PC-3 (cell line): ENCODE measurements at regions not wholly inside any gene's neighbourhood (a gene's known extent, or its start where the extent isn't known, plus 50 kb on each side); places are given as distances from the start of the nearest gene placed in this dataset.

Source experiments
- ATAC-seq: fragments of 200-7000 bp; cut with Tn5 transposase; 2 replicates; pipeline ENCODE4 v1.9.1; 2020; ENCODE audit warnings: mild to moderate bottlenecking, moderate library complexity
- BruUV-seq: library from RNA; stranded (reverse); fragments of 400-500 nt; replicated peaks from 2 replicates; lab custom pipeline; 2021; lab: Mats Ljungman, UMichigan
- CTCF ChIA-PET: fragments of 300-600 bp; sonication (Branson Sonifier 250); formaldehyde crosslinking; loops from one replicate; lab custom pipeline; 2022; ENCODE audit warnings: antibody characterized with exemption; lab: Charles Lee
- POLR2A ChIA-PET: fragments of 300-600 bp; sonication (Branson Sonifier 250); formaldehyde crosslinking; loops from one replicate; lab custom pipeline; 2022; ENCODE audit warnings: antibody characterized with exemption; ENCODE audit not compliant: unreplicated experiment; lab: Charles Lee
- DNase-seq: peaks from one replicate; pipeline ENCODE4 v3.0.0-alpha.2; 2015
- H2AFZ ChIP-seq: fragments of 300-600 bp; sonication (generic); 2 replicates; pipeline ENCODE4 v1.6.0; 2016; ENCODE audit warnings: antibody characterized with exemption, low read length
- H3F3A ChIP-seq: fragments of 300-600 bp; sonication (generic); one replicate; pipeline ENCODE4 v1.6.0; 2017; ENCODE audit warnings: antibody characterized with exemption, low read length, control low read depth, mild to moderate bottlenecking; ENCODE audit not compliant: unreplicated experiment
- H3K27ac ChIP-seq: fragments of 300-600 bp; sonication (generic); 2 replicates; pipeline ENCODE4 v1.5.1; 2016; ENCODE audit warnings: mild to moderate bottlenecking, low read length
- H3K27me3 ChIP-seq: fragments of 300-600 bp; sonication (generic); 2 replicates; pipeline ENCODE4 v1.6.1; 2016; ENCODE audit warnings: low read length, mixed read lengths
- H3K36me3 ChIP-seq: fragments of 300-600 bp; sonication (generic); 2 replicates; pipeline ENCODE4 v1.6.1; 2016; ENCODE audit warnings: low read depth, mixed run types, low read length, mixed read lengths
- H3K4me1 ChIP-seq: fragments of 300-600 bp; sonication (generic); 2 replicates; pipeline ENCODE4 v1.5.1; 2016; ENCODE audit warnings: low read length; ENCODE audit not compliant: insufficient read depth
- H3K4me2 ChIP-seq: fragments of 300-600 bp; sonication (generic); 2 replicates; pipeline ENCODE4 v1.6.0; 2016; ENCODE audit warnings: low read length
- H3K4me3 ChIP-seq: fragments of 300-600 bp; sonication (generic); 2 replicates; pipeline ENCODE4 v1.5.1; 2016; ENCODE audit warnings: mild to moderate bottlenecking, low read length, mixed read lengths
- H3K79me2 ChIP-seq: fragments of 300-600 bp; sonication (generic); 2 replicates; pipeline ENCODE4 v1.6.1; 2017; ENCODE audit warnings: low read length, mixed read lengths
- H3K9ac ChIP-seq: fragments of 300-600 bp; sonication (generic); 2 replicates; pipeline ENCODE4 v1.6.0; 2016; ENCODE audit warnings: mild to moderate bottlenecking, low read length
- H3K9me2 ChIP-seq: fragments of 300-600 bp; sonication (generic); replicated peaks from 2 replicates; pipeline ENCODE4 v1.6.1; 2016; ENCODE audit warnings: mixed run types, low read length, mixed read lengths
- H3K9me3 ChIP-seq: fragments of 300-600 bp; sonication (generic); 2 replicates; pipeline ENCODE4 v1.6.1; 2016; ENCODE audit warnings: low read length, mixed read lengths
- H4K20me1 ChIP-seq: fragments of 300-600 bp; sonication (generic); 2 replicates; pipeline ENCODE4 v1.6.1; 2016; ENCODE audit warnings: low read length, mixed read lengths
- EZH2 ChIP-seq: fragments of 300-600 bp; sonication (generic); IDR thresholded peaks from one replicate; pipeline ENCODE4 v1.6.1; 2017; ENCODE audit warnings: antibody characterized with exemption, mild to moderate bottlenecking, low read length; ENCODE audit not compliant: unreplicated experiment
- EZH2phosphoT487 ChIP-seq: fragments of 300-600 bp; sonication (generic); IDR thresholded peaks from 2 replicates; pipeline ENCODE4 v1.6.1; 2018; ENCODE audit warnings: mild to moderate bottlenecking, antibody characterized with exemption, low read length, borderline replicate concordance
- intact Hi-C: fragments of 100-400 bp; cut with micrococcal nuclease; formaldehyde crosslinking; loops from 2 replicates; pipeline ENCODE4 v1.9.0; 2023
- TF ChIP-seq, protein P1 (sequence below): fragments of 300-600 bp; sonication (generic); conservative IDR thresholded peaks from 2 replicates; pipeline ENCODE4 v1.5.1; 2017; ENCODE audit warnings: antibody characterized with exemption, low read depth, mild to moderate bottlenecking, low read length

DNA sequence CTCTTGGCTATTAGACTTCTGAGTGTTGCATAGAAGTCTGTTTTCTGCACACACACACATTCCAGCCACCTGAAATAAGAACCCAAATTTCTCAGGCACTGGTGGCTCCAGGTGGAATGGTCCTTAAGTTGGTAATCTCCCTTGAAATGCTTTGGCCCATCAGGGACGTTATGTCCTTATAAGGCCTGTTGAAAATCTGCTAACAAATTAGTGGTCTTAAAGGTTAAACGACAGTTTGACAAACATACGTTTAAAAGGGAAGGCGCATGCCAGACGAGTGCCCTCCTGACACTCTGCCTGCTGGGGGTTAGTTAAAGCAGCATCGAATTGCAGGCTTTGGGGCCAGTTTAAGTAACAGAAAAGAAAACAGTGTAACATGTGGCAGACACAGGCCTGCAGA is 125.0 kb downstream of the TBX22 start:
- H3K4me3 ChIP-seq = no peak overlapping the region
- no peak overlapping the region for H2AFZ ChIP-seq
- no peaks in the 10 kb centered on the region for H3K9me3 ChIP-seq
- ATAC-seq (no peak), DNase-seq (no peak)
- POLR2A ChIA-PET = no interaction called here
- H3F3A ChIP-seq = no peaks in the 10 kb centered on the region
- H3K4me2 ChIP-seq = no peak overlapping the region
- H3K27me3 ChIP-seq = no peaks in the 10 kb centered on the region
- H3K4me1 ChIP-seq = no peaks in the 10 kb centered on the region
- no TSS peak for BruUV-seq
- no peaks in the 10 kb centered on the region for H4K20me1 ChIP-seq
- no peak overlapping the region for H3K27ac ChIP-seq
- intact Hi-C loops = no loop called here
- TF ChIP-seq, protein P1, sequence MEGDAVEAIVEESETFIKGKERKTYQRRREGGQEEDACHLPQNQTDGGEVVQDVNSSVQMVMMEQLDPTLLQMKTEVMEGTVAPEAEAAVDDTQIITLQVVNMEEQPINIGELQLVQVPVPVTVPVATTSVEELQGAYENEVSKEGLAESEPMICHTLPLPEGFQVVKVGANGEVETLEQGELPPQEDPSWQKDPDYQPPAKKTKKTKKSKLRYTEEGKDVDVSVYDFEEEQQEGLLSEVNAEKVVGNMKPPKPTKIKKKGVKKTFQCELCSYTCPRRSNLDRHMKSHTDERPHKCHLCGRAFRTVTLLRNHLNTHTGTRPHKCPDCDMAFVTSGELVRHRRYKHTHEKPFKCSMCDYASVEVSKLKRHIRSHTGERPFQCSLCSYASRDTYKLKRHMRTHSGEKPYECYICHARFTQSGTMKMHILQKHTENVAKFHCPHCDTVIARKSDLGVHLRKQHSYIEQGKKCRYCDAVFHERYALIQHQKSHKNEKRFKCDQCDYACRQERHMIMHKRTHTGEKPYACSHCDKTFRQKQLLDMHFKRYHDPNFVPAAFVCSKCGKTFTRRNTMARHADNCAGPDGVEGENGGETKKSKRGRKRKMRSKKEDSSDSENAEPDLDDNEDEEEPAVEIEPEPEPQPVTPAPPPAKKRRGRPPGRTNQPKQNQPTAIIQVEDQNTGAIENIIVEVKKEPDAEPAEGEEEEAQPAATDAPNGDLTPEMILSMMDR = no peak
- no peak for TF ChIP-seq EZH2phosphoT487
- no peak for TF ChIP-seq EZH2
- CTCF ChIA-PET = no interaction called here
- no peaks in the 10 kb centered on the region for H3K9me2 ChIP-seq
- no peak overlapping the region for H3K9ac ChIP-seq
- H3K36me3 ChIP-seq = no peaks in the 10 kb centered on the region
- no peaks in the 10 kb centered on the region for H3K79me2 ChIP-seq

DNA sequence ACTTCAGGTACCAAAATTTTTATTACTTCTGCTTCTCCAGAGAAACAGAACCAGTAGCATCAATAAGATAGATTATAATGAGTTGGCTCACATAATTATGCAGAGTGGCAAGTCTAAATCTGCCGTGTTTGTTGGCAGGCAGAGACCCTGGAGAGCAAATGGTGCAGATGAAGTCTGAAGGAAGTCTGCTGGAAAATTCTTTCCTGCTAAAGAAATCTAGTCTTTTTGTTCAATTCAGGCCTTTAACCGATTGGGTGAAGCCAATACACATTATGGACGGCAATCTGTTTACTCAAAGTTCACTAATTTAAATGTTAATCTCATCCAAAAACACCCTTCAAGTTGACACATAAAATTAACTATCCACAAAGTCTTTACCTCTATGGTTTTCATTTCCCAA is 156.0 kb downstream of the TBX22 start:
- CTCF ChIA-PET = no interaction called here
- H3K4me3 ChIP-seq = no peak overlapping the region
- ATAC-seq = no peak

DNA sequence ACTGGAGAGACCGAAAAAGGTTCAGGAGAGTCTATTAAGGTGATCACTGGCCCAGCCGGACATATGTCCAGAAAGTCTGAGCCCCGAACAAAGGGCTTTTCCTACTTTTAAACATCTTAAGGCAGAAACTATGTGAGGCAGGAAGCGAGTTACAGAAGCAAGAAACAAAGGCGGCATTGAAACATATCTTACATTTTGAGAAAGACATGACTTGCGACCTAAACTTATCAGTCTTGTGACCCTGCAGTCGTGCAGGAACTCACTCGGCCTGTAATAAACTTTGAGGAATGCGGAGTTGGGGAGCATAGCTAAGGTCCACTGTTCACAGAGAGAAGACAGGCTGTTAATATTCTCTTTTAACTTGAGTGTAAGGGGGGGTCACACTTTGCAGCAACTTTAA is 158.7 kb downstream of the TBX22 start:
- no peak overlapping the region for H3K4me3 ChIP-seq
- no peaks in the 10 kb centered on the region for H3F3A ChIP-seq
- H3K9me2 ChIP-seq = no peaks in the 10 kb centered on the region
- intact Hi-C loops = no loop called here
- no peaks in the 10 kb centered on the region for H3K36me3 ChIP-seq
- no peak overlapping the region for H3K9ac ChIP-seq
- peaks cover 9% of the 10 kb centered on the region for H3K4me1 ChIP-seq
- H2AFZ ChIP-seq = no peak overlapping the region
- no TSS peak for BruUV-seq
- no peaks in the 10 kb centered on the region for H3K27me3 ChIP-seq
- ChIA-PET POLR2A (no interaction called here), CTCF (no interaction called here)
- no peak for DNase-seq
- H3K79me2 ChIP-seq = no peaks in the 10 kb centered on the region
- H3K9me3 ChIP-seq = no peaks in the 10 kb centered on the region
- ATAC-seq = no peak
- TF ChIP-seq EZH2 (no peak), EZH2phosphoT487 (no peak)
- TF ChIP-seq, protein P1 = no peak
- no peak overlapping the region for H3K27ac ChIP-seq
- no peaks in the 10 kb centered on the region for H4K20me1 ChIP-seq
- H3K4me2 ChIP-seq = no peak overlapping the region

More for the DNA sequence above, 156.0 kb downstream of the TBX22 start:
- Histone ChIP-seq H3K4me1 (peaks cover 9% of the 10 kb centered on the region), H3K9ac (no peak overlapping the region), H3K27me3 (no peaks in the 10 kb centered on the region), H3K79me2 (no peaks in the 10 kb centered on the region), H3K27ac (no peak overlapping the region), H3K9me3 (no peaks in the 10 kb centered on the region), H3K4me2 (no peak overlapping the region), H4K20me1 (no peaks in the 10 kb centered on the region), H3K9me2 (no peaks in the 10 kb centered on the region), H2AFZ (no peak overlapping the region), H3F3A (no peaks in the 10 kb centered on the region), H3K36me3 (no peaks in the 10 kb centered on the region)
- DNase-seq = no peak
- no TSS peak for BruUV-seq
- no peak for TF ChIP-seq EZH2phosphoT487
- TF ChIP-seq, protein P1 = no peak
- TF ChIP-seq EZH2 = no peak
- intact Hi-C loops = no loop called here
- POLR2A ChIA-PET = no interaction called here
